Sigmoid colon (tissue), 4 donors: ENCODE measurements at regions not wholly inside any gene's neighbourhood (a gene's known extent, or its start where the extent isn't known, plus 50 kb on each side); places are given as distances from the start of the nearest gene placed in this dataset.

Experiments used
- POLR2A ChIP-seq, 2 donors: fragments of 450-650 bp; IDR thresholded peaks; one replicate each; pipeline ENCODE4 v1.6.1; 2016; ENCODE audit warnings: antibody characterized with exemption in 2 of 2, mild to moderate bottlenecking in 2 of 2, moderate library complexity in 2 of 2
- POLR2AphosphoS5 ChIP-seq, 4 donors: sonication (generic); formaldehyde crosslinking; IDR thresholded peaks; one replicate each; pipeline ENCODE4 v1.6.1; 2017; ENCODE audit warnings: antibody characterized with exemption in 4 of 4
- TF ChIP-seq, protein P1 (sequence below), 4 experiments: fragments of 450-650 bp in 3 of 4; fragments of 200-600 bp in 1 of 4; IDR thresholded peaks; one replicate each; pipeline ENCODE4 v1.5.1; 2016 to 2019; ENCODE audit warnings: antibody characterized with exemption in 4 of 4, mild to moderate bottlenecking in 3 of 4, moderate library complexity in 2 of 4

DNA sequence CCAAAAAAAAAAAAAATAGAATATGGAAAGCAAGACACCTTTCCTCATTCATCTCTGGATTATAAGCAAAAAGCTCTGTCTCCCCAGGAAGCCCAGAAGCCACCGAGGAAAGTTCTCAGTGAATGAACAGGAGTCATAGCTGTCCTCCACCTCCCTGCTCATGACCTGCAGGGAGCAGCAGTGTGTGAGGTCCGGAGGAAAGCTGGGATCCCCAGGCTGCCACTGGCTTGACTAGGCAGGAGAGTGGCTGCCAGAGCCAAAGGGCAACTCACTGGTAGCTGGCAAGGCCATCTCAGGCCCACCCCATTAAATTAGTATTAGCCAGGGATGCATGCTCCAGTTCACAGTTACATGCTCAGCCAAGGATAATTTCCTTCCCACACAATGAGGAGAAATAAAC lies 191.6 kb upstream of the STT3B start:
- TF ChIP-seq, protein P1, sequence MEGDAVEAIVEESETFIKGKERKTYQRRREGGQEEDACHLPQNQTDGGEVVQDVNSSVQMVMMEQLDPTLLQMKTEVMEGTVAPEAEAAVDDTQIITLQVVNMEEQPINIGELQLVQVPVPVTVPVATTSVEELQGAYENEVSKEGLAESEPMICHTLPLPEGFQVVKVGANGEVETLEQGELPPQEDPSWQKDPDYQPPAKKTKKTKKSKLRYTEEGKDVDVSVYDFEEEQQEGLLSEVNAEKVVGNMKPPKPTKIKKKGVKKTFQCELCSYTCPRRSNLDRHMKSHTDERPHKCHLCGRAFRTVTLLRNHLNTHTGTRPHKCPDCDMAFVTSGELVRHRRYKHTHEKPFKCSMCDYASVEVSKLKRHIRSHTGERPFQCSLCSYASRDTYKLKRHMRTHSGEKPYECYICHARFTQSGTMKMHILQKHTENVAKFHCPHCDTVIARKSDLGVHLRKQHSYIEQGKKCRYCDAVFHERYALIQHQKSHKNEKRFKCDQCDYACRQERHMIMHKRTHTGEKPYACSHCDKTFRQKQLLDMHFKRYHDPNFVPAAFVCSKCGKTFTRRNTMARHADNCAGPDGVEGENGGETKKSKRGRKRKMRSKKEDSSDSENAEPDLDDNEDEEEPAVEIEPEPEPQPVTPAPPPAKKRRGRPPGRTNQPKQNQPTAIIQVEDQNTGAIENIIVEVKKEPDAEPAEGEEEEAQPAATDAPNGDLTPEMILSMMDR (IDR thresholded peaks at IDR 0.05), result no peak
- TF ChIP-seq POLR2A (IDR thresholded peaks at IDR 0.05) (no peak), POLR2AphosphoS5 (IDR thresholded peaks at IDR 0.05) (no peak)
